Renal cortical epithelial cell (primary cell): ENCODE measurements at regions not wholly inside any gene's neighbourhood (a gene's known extent, or its start where the extent isn't known, plus 50 kb on each side); places are given as distances from the start of the nearest gene placed in this dataset.

Experiments
- DNase-seq: peaks from one replicate; pipeline ENCODE4 v3.0.0-alpha.2; 2011; ENCODE audit warnings: low read depth

DNA sequence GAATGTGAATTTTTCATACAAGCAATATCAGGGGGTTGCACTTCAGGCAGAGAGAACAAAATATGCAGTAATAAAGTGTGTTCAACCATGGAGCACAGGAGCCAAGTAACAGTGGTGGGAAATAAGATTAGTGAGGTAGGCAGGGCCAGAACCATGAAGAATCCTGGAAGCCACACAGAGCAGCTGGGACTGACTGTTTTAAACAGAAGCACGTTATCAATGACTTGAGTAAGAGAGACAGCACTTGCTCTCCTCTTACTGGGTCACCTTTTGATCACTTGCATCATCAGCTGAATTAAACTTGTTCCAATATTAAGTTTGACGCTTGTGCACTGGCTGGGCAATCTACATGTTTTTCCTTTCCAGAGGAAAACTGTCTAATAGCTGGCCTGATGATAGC is 238.5 kb downstream of the TBX18 start:
- no peak for DNase-seq

DNA sequence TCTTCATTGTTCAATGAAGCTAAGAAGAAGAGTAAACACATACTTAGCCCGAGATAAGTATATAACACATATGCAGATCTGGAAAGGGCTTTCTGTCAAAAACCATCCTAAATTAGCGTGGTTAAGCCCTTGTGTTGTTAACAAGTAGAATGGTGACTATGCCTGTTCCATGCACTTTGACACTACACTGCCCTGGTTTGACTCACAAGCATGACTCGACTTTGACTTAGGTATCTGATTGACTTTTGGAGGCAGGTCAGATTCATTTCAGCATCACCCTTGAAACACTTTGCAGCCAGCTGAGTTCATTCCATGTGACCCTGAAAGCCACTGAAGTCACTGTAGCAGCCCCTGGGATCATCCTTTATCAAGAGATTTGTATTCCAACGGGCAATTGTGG is 239.8 kb downstream of the TBX18 start:
- DNase-seq, result peak; percentile 62

DNA sequence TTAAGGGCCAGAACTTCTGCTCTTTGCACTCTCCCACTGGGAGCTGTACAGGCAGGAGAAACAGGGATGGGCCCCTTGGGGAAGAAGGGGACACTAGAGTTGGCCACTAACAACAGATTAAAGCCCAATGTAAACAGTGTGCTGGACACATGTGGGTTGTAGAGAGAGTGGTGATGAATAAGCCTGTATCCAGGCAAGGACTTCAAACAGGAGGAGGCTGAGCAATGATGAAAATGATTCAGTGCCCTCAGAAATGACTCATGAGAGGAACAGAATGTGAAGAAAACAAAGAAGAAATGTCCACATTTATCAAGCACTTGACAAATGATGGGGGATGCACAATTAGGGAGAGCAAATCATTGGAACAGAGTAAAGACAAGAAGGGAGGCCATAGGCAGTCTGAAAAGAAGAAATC is 242.3 kb downstream of the TBX18 start:
- peak; percentile 94 for DNase-seq

- peak; percentile 25 for DNase-seq
Measured at GRCh38 chr6:84521511-84521910, 242.9 kb downstream of the TBX18 start.

DNA sequence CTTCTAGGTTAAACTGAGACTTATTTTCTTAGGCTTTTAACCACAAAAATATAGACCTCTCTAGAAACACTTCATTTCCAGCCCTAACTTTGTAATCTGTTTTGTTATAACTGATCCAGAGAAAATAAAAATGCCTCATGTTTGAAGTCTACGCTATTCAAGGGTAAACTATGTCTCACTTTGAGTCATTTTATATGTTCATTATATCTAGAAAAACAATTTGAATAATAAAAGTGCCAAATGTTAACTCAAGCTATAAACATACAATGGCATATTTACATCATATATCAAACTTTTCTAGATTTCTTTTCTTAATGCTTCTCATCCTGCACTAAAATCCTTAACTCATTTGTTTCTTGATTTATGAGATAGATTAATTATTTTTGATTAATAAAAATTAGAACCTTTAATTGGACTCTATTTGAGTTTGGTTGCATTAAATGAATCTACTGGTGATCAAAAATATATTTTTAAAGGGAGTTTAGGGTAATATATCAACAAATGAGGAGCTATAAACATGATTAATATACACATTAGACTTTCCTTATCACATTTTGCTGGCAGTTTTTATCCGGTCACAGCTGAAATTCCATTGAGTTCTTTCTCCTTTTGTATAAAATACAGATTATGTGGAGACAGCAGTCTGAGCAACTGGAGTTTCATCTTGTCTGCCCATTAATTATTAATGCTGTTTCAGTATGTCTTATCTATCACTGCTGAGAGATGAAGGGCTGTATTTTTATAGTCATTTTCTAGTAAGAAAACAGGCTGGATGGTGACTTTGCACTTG is 246.5 kb downstream of the TBX18 start:
- no peak for DNase-seq

DNA sequence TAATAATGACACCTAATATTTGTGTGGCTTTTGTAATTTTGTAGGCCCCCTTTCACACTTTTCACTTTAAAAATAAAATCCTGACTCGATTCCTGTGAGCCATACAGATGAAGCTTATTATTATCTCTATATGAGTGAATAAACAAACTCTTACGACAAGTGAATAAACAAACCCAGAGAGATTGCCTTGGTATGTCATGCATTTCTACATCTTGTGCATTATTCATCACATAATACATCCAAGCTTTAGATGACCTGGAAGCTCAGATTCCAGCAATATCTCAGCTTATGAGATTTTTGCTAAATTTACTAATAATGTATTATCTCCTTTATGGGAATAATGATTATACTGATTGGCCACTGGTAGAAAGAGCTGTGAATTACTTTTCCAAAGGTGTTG is 248.2 kb downstream of the TBX18 start:
- no peak for DNase-seq

- no peak for DNase-seq
Measured at GRCh38 chr6:84515067-84515466, 249.3 kb downstream of the TBX18 start.

- DNase-seq, result no peak
Measured at GRCh38 chr6:84514089-84514971, 250.1 kb downstream of the TBX18 start.

DNA sequence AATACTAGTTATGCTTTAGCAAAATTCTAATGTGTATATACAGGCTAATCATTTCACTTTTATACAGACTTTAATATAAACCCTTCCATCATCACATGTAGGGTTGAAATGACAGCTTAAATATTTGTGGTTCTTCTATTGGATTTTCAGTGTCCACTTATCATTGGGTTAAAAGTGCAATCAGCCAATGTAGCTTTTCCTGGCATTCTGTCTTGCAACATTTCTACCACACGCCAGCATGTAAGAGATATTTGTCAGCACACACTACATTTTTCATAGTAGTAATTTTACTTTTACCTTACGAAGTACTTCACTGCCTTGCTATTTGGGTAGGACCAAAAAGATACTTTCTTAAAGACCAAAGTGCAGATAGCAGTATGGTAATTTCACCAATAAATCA is 252.0 kb downstream of the TBX18 start:
- DNase-seq, result no peak

DNA sequence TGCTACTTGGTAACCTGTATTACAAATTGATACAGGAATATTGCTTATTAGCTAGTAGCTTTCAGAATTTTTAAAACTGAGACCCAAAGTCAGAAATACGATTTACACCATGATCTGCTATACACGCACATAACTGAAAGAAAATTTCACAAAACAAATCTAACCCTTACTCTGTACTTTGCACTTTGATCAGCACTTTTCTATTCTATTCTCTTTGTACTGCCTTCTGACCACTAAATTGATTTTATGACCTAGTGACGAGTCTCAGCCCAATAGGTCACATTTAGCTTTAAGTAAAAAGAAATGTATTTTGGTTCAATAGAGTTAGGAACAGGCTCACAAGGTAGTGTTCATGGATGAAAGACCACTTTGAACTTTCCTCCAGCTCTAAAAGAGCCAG is 252.5 kb downstream of the TBX18 start:
- DNase-seq, result no peak

GRCh38 chr6:84508981-84509380 is 255.4 kb downstream of the TBX18 start:
- no peak for DNase-seq

DNA sequence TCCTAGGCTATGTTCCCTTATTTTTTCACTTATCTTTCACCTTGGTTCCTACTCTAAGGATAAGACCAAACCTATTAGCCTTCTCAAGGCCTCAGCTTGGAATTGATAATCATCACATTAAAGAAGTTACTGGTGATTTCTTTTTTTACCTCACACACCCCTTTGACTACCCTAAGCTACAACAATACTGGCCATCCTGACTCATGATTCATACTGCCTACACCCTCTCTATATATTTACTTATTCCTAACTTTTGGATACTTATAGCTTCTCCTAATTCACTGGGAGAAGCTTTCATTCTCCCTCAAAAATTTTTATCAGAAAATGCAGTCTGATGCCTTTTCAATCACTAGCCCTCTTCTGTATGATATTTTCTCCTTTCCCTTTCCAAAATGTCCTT is 256.1 kb downstream of the TBX18 start:
- DNase-seq, result no peak

DNA sequence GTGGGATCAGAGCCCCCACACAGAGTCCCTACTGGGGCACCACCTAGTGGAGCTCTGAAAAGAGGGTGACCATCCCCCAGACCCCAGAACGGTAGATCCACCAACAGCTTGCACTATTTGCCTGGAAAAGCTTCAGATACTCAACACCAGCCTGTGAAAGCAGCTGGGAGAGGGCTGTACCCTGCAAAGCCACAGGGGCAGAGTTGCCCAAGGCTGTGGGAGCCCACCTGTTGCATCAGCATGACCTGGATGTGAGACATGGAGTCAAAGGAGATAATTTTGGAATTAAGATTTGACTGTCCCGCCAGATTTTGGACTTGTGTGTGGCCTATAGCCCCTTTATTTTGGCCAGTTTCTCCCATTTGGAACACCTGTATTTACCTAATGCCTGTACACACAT is 260.4 kb downstream of the TBX18 start:
- DNase-seq, result no peak

GRCh38 chr6:84501315-84501714 is 263.1 kb downstream of the TBX18 start:
- no peak for DNase-seq

GRCh38 chr6:84500726-84501125 is 263.7 kb downstream of the TBX18 start:
- no peak for DNase-seq

- no peak for DNase-seq
Measured at GRCh38 chr6:84498905-84499304, 265.5 kb downstream of the TBX18 start.

DNA sequence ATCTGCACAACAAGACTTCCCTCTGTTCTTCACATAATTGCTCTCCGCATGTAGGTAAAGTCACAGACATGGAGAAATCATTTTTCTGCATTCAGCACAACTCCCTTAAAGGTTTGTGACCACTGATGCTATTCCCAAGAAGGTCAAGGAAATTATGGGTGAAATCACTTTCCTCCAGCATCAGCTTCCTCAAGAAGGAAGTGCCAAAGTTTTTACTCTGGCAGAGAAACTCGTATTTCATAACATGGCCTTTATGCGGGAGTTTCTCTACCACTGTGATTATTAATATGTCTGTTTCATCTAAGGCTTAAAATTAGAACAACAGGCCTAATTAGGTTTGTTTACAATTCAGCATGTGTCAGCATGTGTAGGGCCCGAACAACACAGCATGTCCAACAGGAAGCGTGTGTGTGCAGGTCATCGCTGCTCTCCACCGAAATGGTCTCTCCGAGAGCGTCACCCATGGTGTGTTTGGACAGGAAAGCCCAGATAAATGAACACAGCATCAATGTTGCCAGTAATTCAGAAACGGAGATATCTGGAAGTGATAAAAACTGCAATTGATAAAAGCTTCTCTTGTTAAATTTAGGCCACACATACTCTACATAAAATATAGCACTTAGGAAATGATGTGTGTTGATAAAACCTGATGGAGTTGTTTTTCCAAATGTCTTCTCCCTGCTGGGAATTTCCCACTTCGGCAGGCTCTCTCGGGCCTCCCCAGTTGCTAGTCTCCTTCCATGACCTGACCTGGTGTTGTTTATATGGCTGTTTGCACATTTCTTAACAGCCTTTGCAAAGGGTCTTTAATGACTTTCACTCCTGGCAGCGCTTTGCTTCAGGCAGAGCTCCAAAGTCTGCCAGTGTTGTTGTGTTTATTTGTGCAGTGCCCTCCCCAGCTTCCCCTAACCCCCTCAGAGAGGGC is 265.1 kb upstream of the CEP162 start:
- no peak for DNase-seq

DNA sequence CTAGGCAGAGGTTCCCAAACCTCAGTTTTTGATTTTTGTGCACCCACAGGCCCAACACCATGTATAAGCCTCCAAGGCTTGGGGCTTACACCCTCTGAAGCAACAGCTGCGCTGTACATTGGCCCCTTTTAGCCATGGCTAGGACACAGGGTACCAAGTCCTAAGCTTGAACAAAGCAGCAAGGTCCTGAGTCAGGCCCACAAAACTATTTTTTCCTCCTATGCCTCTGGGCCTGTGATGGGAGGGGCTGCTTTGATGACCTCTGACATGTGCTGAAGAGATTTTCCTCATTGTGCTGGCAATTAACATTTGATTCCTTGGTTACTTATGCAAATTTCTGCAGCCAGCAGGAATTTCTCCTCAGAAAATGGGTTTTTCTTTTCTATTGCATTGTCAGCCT is 262.2 kb upstream of the CEP162 start:
- no peak for DNase-seq

DNA sequence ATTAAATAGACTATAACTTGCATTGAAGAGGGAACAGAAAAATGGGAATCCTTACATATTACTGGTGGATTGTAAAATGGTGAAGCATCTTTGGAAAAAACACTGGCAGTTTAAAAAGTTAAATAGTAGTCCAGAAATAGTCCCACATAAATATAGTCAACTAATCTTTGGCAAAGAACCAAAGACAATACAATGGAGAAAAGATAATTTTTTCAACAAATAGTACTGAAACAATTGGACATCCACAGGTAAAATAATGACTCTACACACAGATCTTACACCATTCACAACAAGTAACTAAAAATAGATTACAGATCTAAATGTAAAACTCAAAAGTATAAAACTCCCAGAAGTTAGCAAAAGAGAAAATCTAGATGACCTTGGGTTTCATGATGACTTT is 259.1 kb upstream of the CEP162 start:
- no peak for DNase-seq

DNA sequence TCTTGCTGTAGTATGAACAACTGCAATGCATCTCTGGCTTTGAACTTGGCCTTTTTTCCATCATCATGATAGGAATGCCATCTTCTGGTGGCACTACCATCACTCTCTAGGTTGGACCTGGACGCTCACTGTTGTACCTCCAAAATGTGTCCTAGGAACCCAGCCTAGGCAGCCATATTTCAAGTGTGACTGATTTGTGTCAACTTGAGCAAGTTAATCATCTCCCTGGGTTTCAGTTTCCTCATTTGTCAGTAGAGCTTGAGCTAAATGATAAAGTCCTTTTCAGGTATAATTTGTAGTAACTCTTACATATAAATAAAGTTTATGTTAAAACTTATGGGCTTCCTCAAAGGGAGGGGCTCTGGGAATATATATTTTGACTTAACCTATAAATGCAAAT is 241.7 kb upstream of the CEP162 start:
- no peak for DNase-seq

- no peak for DNase-seq
Measured at GRCh38 chr6:84467296-84467695, 239.9 kb upstream of the CEP162 start.

DNA sequence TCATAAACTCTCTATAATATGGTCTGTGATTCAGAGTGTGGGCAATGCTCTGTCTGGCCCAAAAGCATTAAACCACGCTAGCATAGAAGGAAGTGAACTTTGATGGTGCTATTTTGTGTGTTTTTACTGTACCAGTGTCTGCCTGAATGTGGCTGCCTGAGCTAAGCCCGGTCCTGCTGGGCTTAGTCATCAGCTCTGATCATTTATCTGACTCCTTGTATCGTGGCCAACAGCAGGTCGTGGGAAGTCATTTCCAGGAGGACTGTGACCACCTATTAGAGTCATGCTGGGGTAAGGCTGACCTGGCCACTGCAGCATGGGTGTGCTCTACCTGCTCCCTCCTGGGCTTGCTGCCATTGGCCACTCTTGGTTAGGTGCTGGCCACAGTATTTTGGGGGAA is 239.1 kb upstream of the CEP162 start:
- DNase-seq, result peak; percentile 74
